Brain microvascular endothelial cell (primary cell): ENCODE measurements at regions not wholly inside any gene's neighbourhood (a gene's known extent, or its start where the extent isn't known, plus 50 kb on each side); places are given as distances from the start of the nearest gene placed in this dataset.

Experiments
- DNase-seq: peaks from one replicate; pipeline ENCODE4 v3.0.0-alpha.2; 2020
- H3K27ac ChIP-seq: fragments of 250-450 bp; sonication (Bioruptor Pico); 2 replicates; pipeline ENCODE4 v1.5.1; 2020; ENCODE audit warnings: mild to moderate bottlenecking, moderate library complexity
- H3K27me3 ChIP-seq: fragments of 250-450 bp; sonication (Bioruptor Pico); replicated peaks from 2 replicates; pipeline ENCODE4 v1.5.1; 2020; ENCODE audit warnings: mild to moderate bottlenecking
- H3K36me3 ChIP-seq: fragments of 250-450 bp; sonication (Bioruptor Pico); replicated peaks from 2 replicates; pipeline ENCODE4 v1.5.1; 2020; ENCODE audit warnings: mild to moderate bottlenecking
- H3K4me3 ChIP-seq: 2 replicates; pipeline ENCODE4 v1.5.1; 2011; ENCODE audit warnings: low read depth, mild to moderate bottlenecking, control low read depth, low read length, moderate library complexity
- CTCF ChIP-seq: IDR thresholded peaks from 2 replicates; pipeline ENCODE4 v1.5.1; 2011; ENCODE audit warnings: low read depth, mild to moderate bottlenecking, moderate library complexity, low read length, control low read depth, inconsistent platforms; ENCODE audit errors: missing control alignments
- in situ Hi-C: cut with HindIII; loops from 2 replicates; pipeline ENCODE4 v1.10.0; 2017; ENCODE audit warnings: low sequenced_read_pairs, low pct_ligation_motif_present

DNA sequence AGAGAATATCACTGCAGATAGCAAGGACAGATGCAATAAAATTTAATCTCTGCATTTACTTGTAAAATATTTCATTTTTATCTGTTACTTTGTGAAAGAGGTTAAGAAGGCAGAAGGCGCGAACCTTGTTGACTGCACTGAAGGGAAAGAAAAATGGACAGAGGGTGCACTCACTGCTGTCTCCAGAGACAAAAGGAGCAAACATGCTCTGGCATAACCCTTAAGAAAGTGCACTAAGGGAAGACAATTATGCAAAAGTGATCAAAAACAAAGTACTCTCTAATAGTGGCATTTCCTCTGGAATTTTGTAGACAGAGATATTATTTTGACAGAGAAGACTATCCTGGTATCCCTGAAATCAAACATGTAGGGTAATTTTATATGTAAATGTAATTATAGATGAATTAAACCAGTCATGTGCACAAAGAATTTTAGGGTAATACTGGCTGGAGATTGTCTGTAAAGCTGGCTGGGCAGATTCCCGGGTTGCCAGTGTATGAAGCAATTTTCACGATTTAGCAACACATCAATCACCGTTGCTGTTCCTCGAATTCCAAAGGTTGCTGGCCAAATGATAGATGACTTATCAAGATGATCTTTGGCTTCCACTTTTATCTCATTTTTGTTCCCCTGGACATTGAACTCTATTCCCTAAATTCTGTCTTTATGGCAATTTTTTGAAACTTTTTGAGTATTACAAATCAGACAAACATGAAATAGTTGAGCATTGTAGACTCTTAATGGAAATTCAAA, 1176.9 kb downstream of the SUCLG1 start:
- DNase-seq, result no peak
- no peak overlapping the region for H3K4me3 ChIP-seq
- in situ Hi-C loops, result no loop called here
- no peak overlapping the region for H3K27ac ChIP-seq
- no peaks in the 10 kb centered on the region for H3K36me3 ChIP-seq
- H3K27me3 ChIP-seq, result no peaks in the 10 kb centered on the region
- TF ChIP-seq CTCF, result no peak

DNA sequence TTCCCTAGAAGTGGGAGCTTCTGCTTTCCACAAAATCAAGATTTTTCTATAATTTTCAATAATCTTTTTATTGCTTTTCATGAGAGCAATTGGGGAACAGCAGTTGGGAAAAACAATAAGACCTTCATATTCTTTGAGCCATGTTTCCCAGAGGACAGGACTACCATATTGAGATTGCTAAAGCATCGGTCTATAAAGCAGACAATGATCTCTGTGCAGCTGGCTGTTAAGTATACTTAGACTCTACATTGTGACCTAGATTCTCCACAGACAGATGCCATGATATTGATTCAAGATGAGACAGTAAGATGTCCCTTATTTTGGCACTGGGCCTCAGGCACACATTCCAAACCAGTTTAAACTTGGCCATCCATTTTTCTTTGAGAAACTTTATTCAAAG, 1178.7 kb downstream of the SUCLG1 start:
- Histone ChIP-seq H3K36me3 (no peaks in the 10 kb centered on the region), H3K27ac (no peak overlapping the region), H3K27me3 (no peaks in the 10 kb centered on the region), H3K4me3 (no peak overlapping the region)
- DNase-seq, result no peak
- in situ Hi-C loops, result no loop called here
- TF ChIP-seq CTCF, result no peak

GRCh38 chr2:83273322-83273721, 1185.8 kb downstream of the SUCLG1 start:
- in situ Hi-C loops, result no loop called here
- Histone ChIP-seq H3K4me3 (no peak overlapping the region), H3K27ac (no peak overlapping the region), H3K27me3 (no peaks in the 10 kb centered on the region), H3K36me3 (no peaks in the 10 kb centered on the region)
- no peak for TF ChIP-seq CTCF
- no peak for DNase-seq

GRCh38 chr2:83261591-83262136, 1197.4 kb downstream of the SUCLG1 start:
- DNase-seq, result no peak
- TF ChIP-seq CTCF, result no peak
- in situ Hi-C loops, result no loop called here
- Histone ChIP-seq H3K27me3 (no peaks in the 10 kb centered on the region), H3K4me3 (no peak overlapping the region), H3K27ac (no peak overlapping the region), H3K36me3 (no peaks in the 10 kb centered on the region)

- no peak for TF ChIP-seq CTCF
- Histone ChIP-seq H3K36me3 (no peaks in the 10 kb centered on the region), H3K4me3 (no peak overlapping the region), H3K27ac (no peak overlapping the region), H3K27me3 (no peaks in the 10 kb centered on the region)
- in situ Hi-C loops, result no loop called here
- DNase-seq, result no peak
Observed at GRCh38 chr2:83253848-83254247, 1205.2 kb downstream of the SUCLG1 start.
